Left cardiac atrium (tissue), 4 donors: ENCODE measurements at regions not wholly inside any gene's neighbourhood (a gene's known extent, or its start where the extent isn't known, plus 50 kb on each side); places are given as distances from the start of the nearest gene placed in this dataset.
"Not testable (repeated sequence)": the region's sequence is repeated elsewhere in the genome, so short reads cannot be mapped to it uniquely, and the experiment has no call there.

ENCODE experiments used
- ATAC-seq, 2 donors: fragments of 200-7000 bp; cut with Tn5 transposase; one replicate each; pipeline ENCODE4 v1.9.1; 2020; ENCODE audit warnings: mild to moderate bottlenecking in 2 of 2, moderate library complexity in 2 of 2
- DNase-seq: peaks from one replicate; pipeline ENCODE4 v3.0.0-alpha.2; 2020
- intact Hi-C, 2 donors: fragments of 100-400 bp; cut with DNase I; formaldehyde crosslinking; loops; one replicate each; pipeline versions ENCODE4 v1.14.1 to v1.15.1; 2022 to 2023
- donor health status: DM: no; HTN: yes; CAD: no.
- donor health status: DM: no; HTN: yes; CAD: no; lungs with severe emphysema.
- donor health status: DM: yes; HTN: yes; CAD: no.
- donor health status: Dilated cardiomyopathy.

GRCh38 chr6:112450663-112451062 is 103.5 kb downstream of the RFPL4B start:
- ATAC-seq: no peak
- no peak for DNase-seq
- intact Hi-C loops: no loop called here

DNA sequence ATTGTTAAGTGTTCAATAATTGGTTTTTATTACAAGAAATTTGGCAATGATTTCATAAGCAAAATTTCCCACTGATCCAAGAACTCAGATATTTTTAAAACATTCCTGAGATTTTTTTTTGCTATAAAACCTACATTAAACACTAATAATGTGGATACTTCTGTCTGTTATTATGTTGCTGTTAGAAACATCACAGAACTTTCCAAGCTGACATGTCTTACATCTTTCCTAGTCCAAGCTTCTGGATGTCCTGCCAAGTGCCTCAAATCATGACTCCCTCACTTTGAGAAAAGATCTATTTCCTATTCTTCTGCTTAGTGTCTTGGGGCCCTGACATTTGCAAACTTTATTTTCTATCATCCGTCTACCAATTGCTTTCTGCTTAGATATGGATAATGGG is 110.8 kb downstream of the RFPL4B start:
- intact Hi-C loops: no loop called here
- ATAC-seq (no peak), DNase-seq (no peak)

GRCh38 chr6:112459758-112460304 is 112.7 kb downstream of the RFPL4B start:
- no peak for ATAC-seq
- DNase-seq: no peak
- intact Hi-C loops: no loop called here

- DNase-seq: no peak
- intact Hi-C loops: no loop called here
- no peak for ATAC-seq
These were observed 118.0 kb downstream of the RFPL4B start for GRCh38 chr6:112464901-112465665.

- intact Hi-C loops: no loop called here
- ATAC-seq: peak in 1 of 2 donors; percentile 71
- DNase-seq: no peak
These were observed 119.4 kb downstream of the RFPL4B start for GRCh38 chr6:112466373-112467151.

DNA sequence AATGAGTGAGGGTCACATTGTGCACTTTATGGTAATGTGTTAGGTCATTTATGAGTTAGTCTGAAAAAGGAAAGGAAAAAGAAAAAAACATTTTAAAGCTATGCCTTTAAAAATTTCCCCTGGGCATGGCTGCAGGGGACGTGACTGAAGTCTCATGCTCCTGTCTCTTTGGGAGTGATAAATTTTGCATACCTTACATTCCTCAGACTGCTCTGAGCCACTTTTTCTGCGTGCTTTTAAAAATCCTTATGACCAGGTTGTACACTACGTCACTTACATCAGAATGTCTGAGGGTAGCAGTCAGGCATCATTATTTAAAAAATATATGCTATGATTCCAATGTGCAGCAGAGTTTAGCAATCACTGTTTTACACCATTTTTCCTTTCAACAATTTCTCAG is 121.2 kb downstream of the RFPL4B start:
- intact Hi-C loops: no loop called here
- no peak for ATAC-seq
- DNase-seq: no peak

DNA sequence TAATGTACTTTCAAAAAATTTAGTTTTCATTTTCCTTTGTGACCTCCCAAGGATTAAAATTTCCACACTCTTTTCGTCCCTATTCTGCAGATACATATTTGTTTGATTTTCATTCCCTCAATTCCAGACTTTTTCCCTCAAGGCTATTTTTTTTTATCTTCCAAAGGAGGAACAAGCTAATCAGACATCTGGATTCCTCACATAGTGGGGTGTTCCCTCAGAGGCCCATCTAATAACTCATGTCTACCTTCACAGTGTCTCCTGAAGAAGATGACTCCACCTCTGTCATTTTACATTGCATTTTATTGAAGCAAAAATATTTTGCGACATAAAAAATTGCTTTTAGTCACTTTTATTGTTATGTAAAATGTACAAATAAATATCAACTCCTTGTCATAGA is 122.2 kb downstream of the RFPL4B start:
- no peak for ATAC-seq

GRCh38 chr6:112470376-112470775 is 123.2 kb downstream of the RFPL4B start:
- intact Hi-C loops: no loop called here
- ATAC-seq (no peak), DNase-seq (no peak)

More for the DNA sequence above, 122.2 kb downstream of the RFPL4B start:
- intact Hi-C loops: no loop called here
- no peak for DNase-seq

DNA sequence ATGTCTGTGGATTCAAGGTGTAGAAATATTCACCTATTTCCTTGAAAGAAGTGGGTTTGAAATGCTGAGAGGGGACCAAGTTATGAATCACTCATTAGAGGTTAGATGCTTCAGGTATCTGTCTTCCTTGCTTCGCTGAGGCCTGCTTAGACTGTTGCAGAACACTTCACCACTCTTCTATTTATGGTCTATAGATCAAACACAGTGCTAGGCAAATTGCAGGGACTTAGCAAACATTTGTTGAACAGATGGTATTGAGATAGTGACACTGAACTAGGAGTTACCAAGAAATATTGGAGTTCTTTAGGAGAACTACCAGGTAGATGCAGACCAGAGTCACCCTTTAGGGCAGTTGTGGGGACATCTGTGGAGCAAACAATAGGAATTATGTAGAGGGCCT is 123.8 kb downstream of the RFPL4B start:
- ATAC-seq (no peak), DNase-seq (no peak)
- intact Hi-C loops: no loop called here

DNA sequence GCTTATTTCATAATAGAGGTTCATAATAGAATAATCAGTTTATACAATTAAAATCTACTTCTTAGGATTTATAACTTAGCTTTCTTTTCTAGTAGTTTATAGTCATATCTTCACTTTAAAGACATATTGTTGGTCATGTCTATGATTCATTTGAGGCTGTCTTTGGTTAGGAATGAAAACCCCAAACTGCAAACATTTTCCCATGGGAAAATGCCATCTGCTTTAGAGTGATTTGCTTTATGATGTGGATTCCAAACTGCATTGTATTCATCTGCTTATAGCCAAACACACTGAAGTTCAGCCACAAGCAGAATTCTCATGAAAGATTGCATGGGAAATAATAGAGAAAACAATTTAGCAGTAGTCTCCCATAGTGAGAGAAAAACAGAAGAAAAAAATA is 128.0 kb downstream of the RFPL4B start:
- no peak for DNase-seq
- no peak for ATAC-seq
- intact Hi-C loops: no loop called here

DNA sequence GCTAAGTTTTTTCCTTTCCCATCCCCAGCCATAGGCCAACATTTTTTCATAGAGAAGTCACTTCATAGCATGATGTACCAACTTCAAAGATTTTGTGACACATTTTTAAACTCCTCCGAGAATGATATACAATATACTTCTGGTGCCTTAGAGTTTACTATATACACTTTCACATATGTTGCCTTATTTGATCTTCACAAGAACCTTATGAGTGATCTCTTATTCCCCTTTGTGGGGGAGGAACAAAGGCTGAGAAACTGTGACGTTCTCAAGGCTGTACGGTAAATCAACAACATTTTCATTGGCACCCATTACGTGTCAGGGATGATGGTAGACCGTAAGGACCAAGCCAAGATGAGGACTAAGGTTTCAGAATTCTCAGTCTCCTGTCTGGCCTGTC is 130.0 kb downstream of the RFPL4B start:
- no peak for ATAC-seq
- DNase-seq: no peak
- intact Hi-C loops: no loop called here

- DNase-seq (no peak), ATAC-seq (no peak)
- intact Hi-C loops: no loop called here
These were observed 130.9 kb downstream of the RFPL4B start for GRCh38 chr6:112478036-112478435.

DNA sequence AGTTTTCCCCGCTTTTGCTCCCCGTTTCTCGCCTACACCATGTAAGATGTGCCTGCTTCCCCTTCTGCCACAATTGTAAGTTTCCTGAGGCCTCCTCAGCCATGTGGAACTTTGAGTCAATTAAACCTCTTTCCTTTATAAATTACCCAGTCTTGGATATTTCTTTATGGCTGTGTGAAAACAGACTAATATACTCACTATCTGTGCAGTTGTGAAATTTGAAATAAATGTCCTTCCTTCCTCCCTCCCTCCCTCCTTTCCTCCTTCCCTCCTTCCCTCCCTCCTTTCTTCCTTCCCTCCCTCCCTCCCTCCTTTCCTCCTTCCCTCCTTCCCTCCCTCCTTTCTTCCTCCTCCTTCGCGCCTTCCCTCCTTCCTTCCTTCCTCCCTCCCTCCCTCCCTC is 132.8 kb downstream of the RFPL4B start:
- ATAC-seq, intact Hi-C loops, DNase-seq: not testable (repeated sequence)

DNA sequence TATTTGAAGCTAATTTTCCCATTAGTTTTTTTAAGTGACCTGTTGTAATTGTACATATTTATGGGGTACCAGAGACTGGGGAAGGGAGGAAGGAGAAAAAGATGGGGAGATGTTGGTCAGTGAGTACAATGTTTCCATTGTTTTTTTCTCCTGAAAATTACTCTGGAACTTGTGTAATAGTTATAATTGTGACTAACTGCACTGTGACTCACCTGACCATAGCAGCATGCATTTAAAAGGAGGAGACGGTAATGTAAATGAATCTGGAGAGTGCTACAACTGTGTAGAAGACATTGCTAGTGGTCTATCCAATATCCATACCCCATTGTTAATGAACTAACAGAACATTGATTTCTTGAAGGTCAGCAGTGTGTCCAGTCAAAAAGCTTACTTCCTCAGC is 133.4 kb downstream of the RFPL4B start:
- DNase-seq (no peak), ATAC-seq (no peak)
- intact Hi-C loops: no loop called here

DNA sequence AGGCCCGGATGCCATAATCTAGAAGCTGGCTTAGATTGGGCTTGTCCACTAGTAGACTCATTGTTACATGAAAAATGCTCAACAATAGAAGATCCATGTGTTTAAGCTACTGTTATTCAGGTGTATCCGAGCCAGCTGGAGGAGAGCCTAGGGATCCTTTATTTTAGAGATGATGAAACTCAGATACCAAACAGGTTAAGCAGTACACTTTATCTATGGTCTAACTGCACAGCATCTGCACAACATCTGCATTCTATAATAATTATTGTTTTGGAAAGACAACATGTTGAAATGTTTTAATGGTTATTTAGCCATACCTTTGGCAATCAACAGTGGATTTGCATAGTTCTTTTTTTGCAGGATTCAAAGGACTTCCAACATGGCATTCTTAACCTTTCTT is 134.1 kb downstream of the RFPL4B start:
- DNase-seq (no peak), ATAC-seq (no peak)
- intact Hi-C loops: no loop called here

GRCh38 chr6:112482373-112482772 is 135.2 kb downstream of the RFPL4B start:
- intact Hi-C loops: no loop called here
- ATAC-seq (no peak), DNase-seq (no peak)

GRCh38 chr6:112485120-112485826 is 138.1 kb downstream of the RFPL4B start:
- intact Hi-C loops: no loop called here
- DNase-seq: no peak
- no peak for ATAC-seq

DNA sequence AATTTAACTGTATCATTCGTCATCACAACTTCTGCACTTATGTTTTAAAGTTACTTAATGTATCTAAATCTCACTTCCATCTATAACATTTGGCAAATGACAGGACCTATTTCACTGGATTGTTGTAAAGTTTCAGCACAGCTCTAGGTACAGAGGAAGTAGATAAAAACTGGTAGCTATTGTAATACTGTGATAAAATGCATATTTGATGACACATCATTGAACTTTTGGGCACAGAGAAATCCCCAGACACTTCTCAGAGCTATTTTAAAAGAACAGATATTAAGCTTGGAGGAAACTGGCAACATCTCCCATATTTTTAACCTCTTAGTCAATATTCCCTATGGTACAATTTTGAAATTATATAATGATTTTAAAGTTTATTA is 138.7 kb downstream of the RFPL4B start:
- DNase-seq (no peak), ATAC-seq (peak in 1 of 2 donors; percentile 59)
- intact Hi-C loops: no loop called here

DNA sequence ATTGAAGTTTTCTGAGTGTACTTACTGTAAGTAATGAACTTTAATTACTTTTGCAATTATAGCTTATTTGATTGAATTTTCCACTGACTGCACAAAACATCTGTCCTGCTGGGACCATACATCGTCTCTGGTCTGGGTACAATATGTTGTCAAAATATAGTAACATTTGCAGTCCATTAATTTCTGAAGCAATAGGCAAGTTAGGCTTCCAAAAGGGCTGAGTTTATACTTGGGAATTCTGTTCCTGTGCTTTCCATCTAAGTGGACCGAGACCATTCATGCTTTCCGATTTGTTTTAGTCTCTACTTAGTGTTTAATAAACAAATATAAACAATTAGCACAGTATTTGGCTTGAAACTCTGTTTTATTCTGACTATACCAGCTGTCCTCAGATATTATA is 139.3 kb downstream of the RFPL4B start:
- no peak for DNase-seq
- no peak for ATAC-seq
- intact Hi-C loops: no loop called here

- DNase-seq: no peak
- intact Hi-C loops: no loop called here
- ATAC-seq: no peak
These were observed 141.1 kb downstream of the RFPL4B start for GRCh38 chr6:112488238-112488637.
